ENCODE measurements at regions not wholly inside any gene's neighbourhood (a gene's known extent, or its start where the extent isn't known, plus 50 kb on each side); places are given as distances from the start of the nearest gene placed in this dataset.

DNA sequence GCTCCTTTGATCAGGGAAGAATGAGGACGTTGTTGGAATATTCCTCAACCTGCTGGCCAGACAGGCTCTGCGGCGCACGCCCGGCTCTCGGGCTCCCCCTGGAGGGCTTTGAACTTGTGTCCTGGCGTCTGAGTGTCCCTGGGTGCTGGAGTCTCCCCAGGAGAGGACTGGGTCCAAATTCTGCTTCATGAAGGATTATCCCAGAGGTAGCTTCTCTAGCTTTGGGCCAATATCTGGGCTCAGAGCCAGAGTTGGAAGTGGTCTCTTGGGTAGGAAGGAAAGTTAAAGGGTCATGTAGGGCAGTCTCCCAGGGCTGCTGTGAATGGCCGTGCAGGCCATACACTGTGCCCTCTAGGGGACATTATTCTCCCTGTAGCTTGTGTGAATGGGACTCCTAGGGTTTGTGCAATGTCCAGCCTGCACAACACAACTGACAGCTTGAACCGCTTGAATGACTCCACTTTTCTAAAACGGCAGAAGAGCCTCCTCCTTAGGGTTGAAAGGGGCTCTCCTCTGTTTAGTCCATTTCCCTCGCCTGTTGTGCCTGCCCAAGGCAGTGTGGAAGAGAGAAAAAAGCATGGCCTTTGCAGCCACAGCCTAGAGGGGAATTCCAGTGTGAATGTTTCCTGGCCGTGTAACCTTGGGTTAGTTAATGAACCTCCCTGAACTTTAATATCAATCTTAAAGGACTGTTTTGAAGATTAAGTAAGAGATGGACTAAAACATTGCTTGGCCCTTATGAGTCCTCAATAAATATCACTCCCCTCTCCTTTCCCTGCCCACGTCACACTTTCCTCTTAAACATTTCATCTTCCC lies 111.2 kb upstream of the THY1 start:
- intact Hi-C loops (cut with DNase I), result loop anchor here (2.0 kb wide), 2 partner anchors 49 to 51 kb away; no protein-coding TSS in a partner anchor
- H3K27ac ChIP-seq, result no peak overlapping the region
- no peak for TF ChIP-seq POLR2A (IDR thresholded peaks at IDR 0.05)
- TF ChIP-seq, protein P1, sequence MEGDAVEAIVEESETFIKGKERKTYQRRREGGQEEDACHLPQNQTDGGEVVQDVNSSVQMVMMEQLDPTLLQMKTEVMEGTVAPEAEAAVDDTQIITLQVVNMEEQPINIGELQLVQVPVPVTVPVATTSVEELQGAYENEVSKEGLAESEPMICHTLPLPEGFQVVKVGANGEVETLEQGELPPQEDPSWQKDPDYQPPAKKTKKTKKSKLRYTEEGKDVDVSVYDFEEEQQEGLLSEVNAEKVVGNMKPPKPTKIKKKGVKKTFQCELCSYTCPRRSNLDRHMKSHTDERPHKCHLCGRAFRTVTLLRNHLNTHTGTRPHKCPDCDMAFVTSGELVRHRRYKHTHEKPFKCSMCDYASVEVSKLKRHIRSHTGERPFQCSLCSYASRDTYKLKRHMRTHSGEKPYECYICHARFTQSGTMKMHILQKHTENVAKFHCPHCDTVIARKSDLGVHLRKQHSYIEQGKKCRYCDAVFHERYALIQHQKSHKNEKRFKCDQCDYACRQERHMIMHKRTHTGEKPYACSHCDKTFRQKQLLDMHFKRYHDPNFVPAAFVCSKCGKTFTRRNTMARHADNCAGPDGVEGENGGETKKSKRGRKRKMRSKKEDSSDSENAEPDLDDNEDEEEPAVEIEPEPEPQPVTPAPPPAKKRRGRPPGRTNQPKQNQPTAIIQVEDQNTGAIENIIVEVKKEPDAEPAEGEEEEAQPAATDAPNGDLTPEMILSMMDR (IDR thresholded peaks at IDR 0.05), result peak; percentile 85 to 96 (median 91)
- H3K4me3 ChIP-seq, result no peak overlapping the region
- H3K36me3 ChIP-seq (replicated peaks in 1 of 2), result no peaks in the 10 kb centered on the region
- WGBS, 4 donors, result 12 to 19% (median 17%) methylated on average over 13 of the region's 13 CpGs
- no peaks in the 10 kb centered on the region for H3K9me3 ChIP-seq (replicated peaks in 1 of 3)
- H3K27me3 ChIP-seq, result no peaks in the 10 kb centered on the region
- DNase-seq, result peak; percentile 82 to 93 (median 90)
- H3K4me1 ChIP-seq (replicated peaks in 1 of 2), result no peaks in the 10 kb centered on the region

DNA sequence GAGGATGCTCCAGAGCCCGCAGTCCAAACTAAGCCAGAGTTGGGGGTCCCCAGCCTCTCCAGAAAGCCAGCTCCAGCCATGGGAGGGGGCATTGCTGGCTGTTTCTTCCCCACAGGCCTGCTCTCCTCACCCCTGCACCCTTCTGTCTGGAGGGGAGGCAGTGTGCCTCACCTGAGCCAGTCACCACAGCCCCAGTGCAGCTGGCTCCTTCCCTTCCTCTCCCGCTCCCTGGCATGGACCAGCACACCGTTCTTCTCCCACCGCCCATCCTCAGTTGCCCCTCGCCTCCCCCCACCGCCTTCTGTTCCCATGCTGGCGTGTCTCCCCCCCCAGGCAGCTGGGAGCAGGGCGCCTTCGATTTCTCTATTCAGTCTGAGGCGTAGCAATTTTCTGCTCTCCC lies 110.5 kb upstream of the THY1 start:
- Histone ChIP-seq H3K36me3 (replicated peaks in 1 of 2) (no peaks in the 10 kb centered on the region), H3K9me3 (replicated peaks in 1 of 3) (no peaks in the 10 kb centered on the region), H3K4me1 (replicated peaks in 1 of 2) (no peaks in the 10 kb centered on the region), H3K27me3 (no peaks in the 10 kb centered on the region), H3K27ac (no peak overlapping the region), H3K4me3 (no peak overlapping the region)
- TF ChIP-seq, protein P1 (IDR thresholded peaks at IDR 0.05), result no peak
- no peak for TF ChIP-seq POLR2A (IDR thresholded peaks at IDR 0.05)
- WGBS, 4 donors, result 59 to 72% (median 71%) methylated on average over 10 of the region's 10 CpGs
- no peak for DNase-seq
- intact Hi-C loops (cut with DNase I), result loop anchor here (2.0 kb wide), 2 partner anchors 49 to 51 kb away; no protein-coding TSS in a partner anchor

DNA sequence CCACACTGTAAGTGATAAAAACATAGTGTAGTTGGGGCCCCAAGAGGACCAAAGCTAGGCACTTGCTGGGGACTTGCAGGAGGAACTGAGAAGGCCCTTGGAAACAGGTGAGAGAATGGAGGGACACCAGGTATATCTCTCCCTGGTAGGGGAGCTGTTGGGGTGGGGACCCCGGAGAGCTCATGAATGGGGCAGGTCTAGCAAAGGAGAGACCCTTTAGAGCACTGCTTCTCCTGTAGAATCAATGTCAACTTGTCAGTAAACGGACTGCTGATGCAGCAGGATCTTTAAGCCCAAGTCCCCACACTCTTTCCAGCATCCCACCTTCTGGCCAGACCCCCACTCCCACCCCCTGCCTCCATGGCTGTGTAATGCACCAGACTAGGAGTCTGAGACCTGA lies 109.6 kb upstream of the THY1 start:
- no peak overlapping the region for H3K4me3 ChIP-seq
- no peaks in the 10 kb centered on the region for H3K4me1 ChIP-seq (replicated peaks in 1 of 2)
- intact Hi-C loops (cut with DNase I), result loop anchor here (2.0 kb wide), 2 partner anchors 48 to 50 kb away; no protein-coding TSS in a partner anchor
- no peaks in the 10 kb centered on the region for H3K36me3 ChIP-seq (replicated peaks in 1 of 2)
- H3K27ac ChIP-seq, result no peak overlapping the region
- no peak for TF ChIP-seq POLR2A (IDR thresholded peaks at IDR 0.05)
- TF ChIP-seq, protein P1 (IDR thresholded peaks at IDR 0.05), result no peak
- H3K9me3 ChIP-seq (replicated peaks in 1 of 3), result no peaks in the 10 kb centered on the region
- H3K27me3 ChIP-seq, result no peaks in the 10 kb centered on the region
- WGBS, 4 donors, result 73 to 88% (median 84%) methylated on average over 2 of the region's 2 CpGs
- no peak for DNase-seq

DNA sequence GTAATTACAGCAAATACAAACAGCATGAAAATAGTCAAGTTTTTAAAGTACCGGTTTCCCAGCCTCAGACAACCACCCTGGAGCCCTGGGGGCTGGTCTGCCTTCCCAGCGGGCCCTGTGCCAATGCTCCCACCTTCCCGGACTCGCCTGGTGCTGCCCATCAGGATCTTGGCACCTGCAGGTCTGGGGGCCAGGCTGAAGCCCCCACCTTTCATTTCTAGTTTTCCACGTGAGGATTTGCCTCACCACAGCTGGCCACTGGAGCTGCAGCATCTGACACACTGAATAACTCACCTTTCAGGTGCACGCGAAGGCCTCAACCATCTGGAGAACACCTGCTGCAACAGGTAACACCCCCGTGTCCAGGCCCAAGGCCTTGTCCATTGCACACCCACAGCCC lies 108.7 kb upstream of the THY1 start:
- Histone ChIP-seq H3K36me3 (replicated peaks in 1 of 2) (no peaks in the 10 kb centered on the region), H3K4me1 (replicated peaks in 1 of 2) (no peaks in the 10 kb centered on the region), H3K9me3 (replicated peaks in 1 of 3) (no peaks in the 10 kb centered on the region), H3K4me3 (no peak overlapping the region), H3K27ac (no peak overlapping the region), H3K27me3 (no peaks in the 10 kb centered on the region)
- intact Hi-C loops (cut with DNase I), result loop anchor here (2.0 kb wide), 2 partner anchors 47 to 49 kb away; no protein-coding TSS in a partner anchor
- DNase-seq, result no peak
- no peak for TF ChIP-seq POLR2A (IDR thresholded peaks at IDR 0.05)
- TF ChIP-seq, protein P1 (IDR thresholded peaks at IDR 0.05), result no peak
- 77 to 84% (median 80%) methylated on average over 7 to 8 of the region's 8 CpGs for WGBS, 4 donors
